ENCODE measurements at regions not wholly inside any gene's neighbourhood (a gene's known extent, or its start where the extent isn't known, plus 50 kb on each side); places are given as distances from the start of the nearest gene placed in this dataset.

DNA sequence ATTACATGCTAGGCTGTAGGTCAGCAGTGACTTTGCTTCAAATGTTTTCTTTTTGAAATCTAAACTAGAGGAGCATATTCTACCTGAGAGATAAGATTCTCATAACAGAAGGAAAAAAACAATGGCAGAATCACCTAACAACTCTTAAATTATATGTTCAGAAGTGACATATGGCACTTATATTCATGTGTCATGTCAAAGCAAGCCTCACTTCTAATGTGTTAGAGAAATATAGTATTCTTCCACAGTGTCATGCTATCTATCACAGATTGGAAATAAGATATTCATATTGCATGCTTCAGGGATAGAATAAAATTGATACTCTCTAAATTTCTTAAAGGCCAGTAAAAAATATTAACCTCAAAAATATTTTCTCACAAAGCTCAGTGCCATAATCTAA lies 874.6 kb upstream of the PRMT6 start:
- TF ChIP-seq, protein P1, sequence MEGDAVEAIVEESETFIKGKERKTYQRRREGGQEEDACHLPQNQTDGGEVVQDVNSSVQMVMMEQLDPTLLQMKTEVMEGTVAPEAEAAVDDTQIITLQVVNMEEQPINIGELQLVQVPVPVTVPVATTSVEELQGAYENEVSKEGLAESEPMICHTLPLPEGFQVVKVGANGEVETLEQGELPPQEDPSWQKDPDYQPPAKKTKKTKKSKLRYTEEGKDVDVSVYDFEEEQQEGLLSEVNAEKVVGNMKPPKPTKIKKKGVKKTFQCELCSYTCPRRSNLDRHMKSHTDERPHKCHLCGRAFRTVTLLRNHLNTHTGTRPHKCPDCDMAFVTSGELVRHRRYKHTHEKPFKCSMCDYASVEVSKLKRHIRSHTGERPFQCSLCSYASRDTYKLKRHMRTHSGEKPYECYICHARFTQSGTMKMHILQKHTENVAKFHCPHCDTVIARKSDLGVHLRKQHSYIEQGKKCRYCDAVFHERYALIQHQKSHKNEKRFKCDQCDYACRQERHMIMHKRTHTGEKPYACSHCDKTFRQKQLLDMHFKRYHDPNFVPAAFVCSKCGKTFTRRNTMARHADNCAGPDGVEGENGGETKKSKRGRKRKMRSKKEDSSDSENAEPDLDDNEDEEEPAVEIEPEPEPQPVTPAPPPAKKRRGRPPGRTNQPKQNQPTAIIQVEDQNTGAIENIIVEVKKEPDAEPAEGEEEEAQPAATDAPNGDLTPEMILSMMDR (IDR thresholded peaks at IDR 0.05; ENCODE audit: borderline replicate concordance), result no peak
- no peak for DNase-seq
- Histone ChIP-seq H3K36me3 (no peaks in the 10 kb centered on the region), H3K4me3 (no peak overlapping the region), H3K27ac (replicated peaks) (no peak overlapping the region), H3K4me1 (no peaks in the 10 kb centered on the region), H3K9me3 (replicated peaks) (peaks cover 41% of the 10 kb centered on the region), H3K27me3 (ENCODE audit: low read depth) (no peaks in the 10 kb centered on the region)
- intact Hi-C loops (cut with micrococcal nuclease), result no loop called here

DNA sequence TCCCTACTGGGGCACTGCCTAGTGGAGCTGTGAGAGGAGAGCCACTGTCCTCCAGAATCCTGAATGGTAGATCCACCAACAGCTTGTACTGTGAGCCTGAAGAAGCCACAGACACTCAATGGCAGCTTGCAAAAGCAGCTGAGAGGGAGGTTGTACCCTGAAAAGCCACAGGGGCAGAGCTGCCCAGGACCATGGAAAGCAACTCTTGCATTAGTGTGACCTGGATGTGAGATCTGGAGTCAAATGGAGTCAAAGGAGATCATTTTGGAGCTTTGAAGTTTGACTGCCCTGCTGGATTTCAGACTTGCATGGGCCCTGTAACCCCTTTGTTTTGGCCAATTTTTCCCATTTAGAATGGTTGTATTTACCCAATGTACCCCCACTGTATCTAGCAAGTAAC lies 871.4 kb upstream of the PRMT6 start:
- no peak overlapping the region for H3K4me3 ChIP-seq
- H3K27ac ChIP-seq (replicated peaks), result no peak overlapping the region
- intact Hi-C loops (cut with micrococcal nuclease), result no loop called here
- no peaks in the 10 kb centered on the region for H3K4me1 ChIP-seq
- H3K9me3 ChIP-seq (replicated peaks), result peaks cover 43% of the 10 kb centered on the region
- DNase-seq, result no peak
- no peaks in the 10 kb centered on the region for H3K36me3 ChIP-seq
- TF ChIP-seq, protein P1 (IDR thresholded peaks at IDR 0.05; ENCODE audit: borderline replicate concordance), result no peak
- H3K27me3 ChIP-seq (ENCODE audit: low read depth), result no peaks in the 10 kb centered on the region

DNA sequence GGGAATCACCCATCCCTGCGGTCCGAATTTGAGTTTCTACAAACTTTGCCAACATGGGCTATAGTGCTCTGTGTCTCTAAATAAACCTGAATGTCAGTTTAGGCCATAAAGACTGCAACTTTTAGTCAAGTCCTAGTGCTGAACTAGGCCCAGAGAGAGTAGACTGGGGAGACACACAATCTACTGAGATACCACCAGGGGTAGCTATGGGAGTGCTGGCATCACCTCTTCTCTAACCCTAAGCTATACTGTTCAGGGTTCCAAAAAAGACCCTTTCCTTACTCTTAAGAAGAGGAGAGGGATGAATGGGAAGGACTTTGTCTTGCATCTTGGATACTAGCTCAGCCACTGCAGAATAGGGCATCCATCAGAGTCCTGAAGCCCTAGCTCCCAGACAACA lies 866.7 kb upstream of the PRMT6 start:
- Histone ChIP-seq H3K36me3 (no peaks in the 10 kb centered on the region), H3K27ac (replicated peaks) (no peak overlapping the region), H3K27me3 (ENCODE audit: low read depth) (no peaks in the 10 kb centered on the region), H3K4me1 (no peaks in the 10 kb centered on the region), H3K9me3 (replicated peaks) (peaks cover 59% of the 10 kb centered on the region), H3K4me3 (no peak overlapping the region)
- no peak for DNase-seq
- intact Hi-C loops (cut with micrococcal nuclease), result no loop called here
- TF ChIP-seq, protein P1 (IDR thresholded peaks at IDR 0.05; ENCODE audit: borderline replicate concordance), result no peak

DNA sequence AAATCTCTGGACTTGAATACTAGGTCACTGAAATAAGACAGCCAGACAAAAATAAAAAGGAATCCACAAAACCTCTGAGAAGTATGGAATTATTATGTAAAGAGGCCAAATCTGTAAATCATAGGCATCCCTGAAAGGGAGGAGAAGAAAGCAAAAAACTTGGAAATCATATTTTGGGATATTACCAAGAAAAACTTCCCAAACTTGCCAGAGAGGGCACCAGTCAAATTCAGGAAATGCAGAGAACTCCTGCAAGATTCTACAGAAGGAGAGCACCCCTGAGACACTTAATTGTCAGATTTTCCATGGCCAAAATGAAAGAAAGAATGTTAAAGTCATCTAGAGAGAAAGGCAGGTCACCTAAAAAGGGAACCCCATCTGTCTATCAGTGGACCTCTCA lies 862.3 kb upstream of the PRMT6 start:
- DNase-seq, result no peak

DNA sequence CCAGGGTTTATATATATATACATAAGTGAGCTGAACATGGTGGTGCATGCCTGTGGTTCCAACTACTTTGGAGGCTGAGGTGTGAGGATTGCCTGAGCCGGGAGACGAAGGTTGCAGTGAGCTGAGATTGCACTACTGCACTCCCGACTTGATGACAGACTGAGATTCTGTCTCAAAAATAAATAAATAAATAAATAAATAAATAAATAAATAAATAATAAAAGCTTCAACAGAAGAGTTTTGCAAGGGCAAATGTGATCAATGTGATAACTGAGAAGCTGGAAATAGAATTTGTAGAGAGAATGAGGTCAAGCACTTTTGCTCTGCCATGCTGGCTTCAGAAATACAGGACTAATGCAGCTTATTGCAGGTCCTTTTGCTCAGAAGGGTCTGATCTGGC lies 855.8 kb upstream of the PRMT6 start:
- Histone ChIP-seq H3K4me1 (no peaks in the 10 kb centered on the region), H3K27ac (replicated peaks) (no peak overlapping the region), H3K27me3 (ENCODE audit: low read depth) (no peaks in the 10 kb centered on the region), H3K9me3 (replicated peaks) (peaks cover 3% of the 10 kb centered on the region), H3K36me3 (no peaks in the 10 kb centered on the region), H3K4me3 (no peak overlapping the region)
- intact Hi-C loops (cut with micrococcal nuclease), result no loop called here
- no peak for DNase-seq
- TF ChIP-seq, protein P1 (IDR thresholded peaks at IDR 0.05; ENCODE audit: borderline replicate concordance), result no peak

More for the DNA sequence above, 862.3 kb upstream of the PRMT6 start:
- H3K4me3 ChIP-seq, result no peak overlapping the region
- TF ChIP-seq, protein P1 (IDR thresholded peaks at IDR 0.05; ENCODE audit: borderline replicate concordance), result no peak
- H3K27ac ChIP-seq (replicated peaks), result no peak overlapping the region
- H3K4me1 ChIP-seq, result no peaks in the 10 kb centered on the region
- no peaks in the 10 kb centered on the region for H3K27me3 ChIP-seq (ENCODE audit: low read depth)
- intact Hi-C loops (cut with micrococcal nuclease), result no loop called here
- H3K36me3 ChIP-seq, result no peaks in the 10 kb centered on the region
- peaks cover 64% of the 10 kb centered on the region for H3K9me3 ChIP-seq (replicated peaks)

DNA sequence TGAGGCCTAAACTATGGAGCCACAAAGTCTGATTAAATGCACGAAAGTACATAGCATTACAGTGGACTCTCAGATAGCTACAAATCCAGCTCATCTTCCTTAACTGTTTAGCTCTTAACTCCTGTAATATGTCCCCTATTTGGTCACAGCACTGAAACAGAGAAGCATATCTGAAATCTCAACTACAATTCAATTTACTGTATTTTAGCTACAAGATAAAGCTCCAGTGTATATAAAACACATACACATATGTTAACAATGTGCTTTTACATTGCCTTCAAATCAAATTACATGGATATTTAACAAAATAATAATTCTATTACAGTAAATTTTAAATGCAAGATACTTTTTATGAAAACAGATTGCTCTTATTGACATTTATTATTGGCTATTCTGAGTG lies 849.3 kb upstream of the PRMT6 start:
- TF ChIP-seq, protein P1 (IDR thresholded peaks at IDR 0.05; ENCODE audit: borderline replicate concordance), result no peak
- Histone ChIP-seq H3K4me1 (no peaks in the 10 kb centered on the region), H3K27ac (replicated peaks) (no peak overlapping the region), H3K9me3 (replicated peaks) (no peaks in the 10 kb centered on the region), H3K4me3 (no peak overlapping the region), H3K36me3 (no peaks in the 10 kb centered on the region), H3K27me3 (ENCODE audit: low read depth) (no peaks in the 10 kb centered on the region)
- DNase-seq, result no peak
- intact Hi-C loops (cut with micrococcal nuclease), result no loop called here

All from left ventricle myocardium inferior (tissue), 1 donor.